ENCODE measurements at regions not wholly inside any gene's neighbourhood (a gene's known extent, or its start where the extent isn't known, plus 50 kb on each side); places are given as distances from the start of the nearest gene placed in this dataset.

- no peak for DNase-seq (ENCODE audit: low spot score)
Observed at GRCh38 chr6:121499666-121500065, 64.2 kb downstream of the GJA1 start.

DNA sequence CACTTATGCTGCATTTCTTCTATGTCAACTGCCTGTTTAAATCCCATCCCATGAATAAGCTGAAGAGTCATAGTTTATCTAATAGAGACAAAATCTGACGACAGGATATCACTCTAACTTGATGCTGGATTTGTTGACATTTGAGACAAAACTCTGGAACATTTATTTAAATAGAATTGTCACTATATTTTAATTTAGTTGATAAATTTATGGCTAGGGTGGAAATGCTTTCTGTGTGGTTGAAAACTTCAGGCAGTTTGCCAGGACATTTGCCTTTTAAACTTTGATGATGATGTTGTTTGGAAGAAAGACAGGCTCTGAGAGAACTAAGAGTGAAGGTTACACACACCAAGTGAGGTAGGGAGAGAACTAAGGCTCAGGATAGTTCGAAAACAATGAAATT lies 68.1 kb downstream of the GJA1 start:
- DNase-seq (ENCODE audit: low spot score) = no peak

DNA sequence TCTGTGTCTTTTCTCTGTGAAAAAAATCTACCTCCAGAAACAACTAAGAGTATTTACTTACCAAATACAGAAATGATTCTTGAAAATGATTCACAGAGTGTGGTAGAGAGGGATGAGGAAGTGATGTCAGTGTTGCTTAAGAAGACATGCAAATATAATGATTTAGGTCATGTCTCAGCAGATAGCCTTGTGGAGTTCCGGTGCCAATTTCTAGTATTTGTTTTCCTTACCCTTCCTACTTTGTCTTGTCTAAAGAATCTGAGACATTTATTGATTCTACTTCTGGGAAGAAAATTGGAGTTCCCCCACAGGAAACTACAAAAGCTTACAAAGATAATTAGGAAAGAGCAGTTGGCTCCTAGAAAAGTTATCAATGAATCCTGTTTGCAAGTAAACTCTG lies 68.8 kb downstream of the GJA1 start:
- no peak for DNase-seq (ENCODE audit: low spot score)

GRCh38 chr6:121505284-121505683 lies 69.8 kb downstream of the GJA1 start:
- no peak for DNase-seq (ENCODE audit: low spot score)

- DNase-seq (ENCODE audit: low spot score) = no peak
Observed at GRCh38 chr6:121506761-121507754, 71.6 kb downstream of the GJA1 start.

DNA sequence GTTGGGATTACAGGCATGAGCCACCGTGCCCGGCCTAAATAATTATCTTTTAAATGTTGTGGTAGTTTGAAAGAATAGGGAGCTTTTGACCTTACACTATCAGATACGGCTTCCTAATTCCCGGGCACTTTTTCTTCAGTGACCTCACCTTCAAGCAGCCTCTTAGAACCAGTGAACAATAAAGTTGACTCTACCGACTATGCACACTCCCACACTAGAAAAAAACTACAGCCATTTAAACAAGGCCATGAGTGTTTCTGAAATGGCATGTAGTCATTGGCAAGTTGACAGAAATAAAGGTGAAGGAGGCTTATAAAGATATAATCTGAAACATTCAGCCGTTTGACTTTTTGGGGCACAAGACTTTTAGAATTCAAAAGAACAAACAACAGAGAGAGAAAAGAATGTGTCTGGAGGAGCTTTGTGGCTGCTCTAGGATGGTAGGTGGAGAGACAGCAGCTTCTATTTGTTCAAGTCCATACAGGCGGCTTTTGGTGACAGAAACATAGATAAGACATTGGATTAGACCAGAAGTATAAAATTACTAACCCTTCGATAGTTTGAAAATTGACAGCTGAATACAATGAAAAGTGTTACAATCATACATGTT lies 75.2 kb downstream of the GJA1 start:
- no peak for DNase-seq (ENCODE audit: low spot score)

GRCh38 chr6:121515630-121516265 lies 80.3 kb downstream of the GJA1 start:
- no peak for DNase-seq (ENCODE audit: low spot score)

GRCh38 chr6:121516331-121516730 lies 80.9 kb downstream of the GJA1 start:
- DNase-seq (ENCODE audit: low spot score) = no peak

- DNase-seq (ENCODE audit: low spot score) = no peak
Observed at GRCh38 chr6:121520337-121521163, 85.1 kb downstream of the GJA1 start.

DNA sequence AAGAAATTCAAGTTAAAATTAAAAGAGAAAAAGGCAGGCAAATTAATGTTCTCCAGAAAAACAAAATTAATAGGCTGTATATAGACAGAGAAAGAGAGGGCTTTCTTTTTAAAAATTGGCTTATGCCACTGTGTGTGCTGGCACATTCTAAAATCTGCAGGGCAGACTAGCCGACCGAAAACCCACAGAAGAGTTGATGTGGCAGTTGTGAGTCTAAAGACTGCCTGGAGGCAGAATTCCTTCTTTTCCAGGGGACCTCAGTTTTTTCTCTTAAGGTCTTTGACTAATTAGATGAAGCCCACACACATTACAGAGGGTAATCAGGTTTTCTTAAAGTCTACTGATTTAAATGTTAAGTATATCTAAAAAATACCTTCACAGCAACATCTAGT lies 85.7 kb downstream of the GJA1 start:
- no peak for DNase-seq (ENCODE audit: low spot score)

DNA sequence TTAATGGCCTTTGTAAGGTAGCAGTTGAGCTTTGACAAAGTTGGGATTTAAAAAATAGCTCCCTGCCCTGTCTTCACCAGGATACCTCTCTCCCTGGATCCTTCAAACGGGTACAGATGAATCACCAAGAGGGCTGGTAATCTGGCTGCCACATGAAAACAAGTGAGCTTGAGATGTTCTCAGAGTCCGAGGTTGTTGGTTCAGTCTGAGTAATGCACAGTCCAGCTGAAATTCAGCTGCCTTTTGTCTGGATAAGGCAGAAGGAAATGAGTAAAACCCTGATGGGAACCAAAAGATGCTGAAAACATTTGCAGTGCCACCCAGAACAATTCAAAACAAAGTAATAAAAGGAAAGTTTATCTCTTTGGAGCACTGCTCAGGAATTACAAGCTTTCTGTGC lies 86.8 kb downstream of the GJA1 start:
- no peak for DNase-seq (ENCODE audit: low spot score)

GRCh38 chr6:121522771-121523386 lies 87.4 kb downstream of the GJA1 start:
- no peak for DNase-seq (ENCODE audit: low spot score)

DNA sequence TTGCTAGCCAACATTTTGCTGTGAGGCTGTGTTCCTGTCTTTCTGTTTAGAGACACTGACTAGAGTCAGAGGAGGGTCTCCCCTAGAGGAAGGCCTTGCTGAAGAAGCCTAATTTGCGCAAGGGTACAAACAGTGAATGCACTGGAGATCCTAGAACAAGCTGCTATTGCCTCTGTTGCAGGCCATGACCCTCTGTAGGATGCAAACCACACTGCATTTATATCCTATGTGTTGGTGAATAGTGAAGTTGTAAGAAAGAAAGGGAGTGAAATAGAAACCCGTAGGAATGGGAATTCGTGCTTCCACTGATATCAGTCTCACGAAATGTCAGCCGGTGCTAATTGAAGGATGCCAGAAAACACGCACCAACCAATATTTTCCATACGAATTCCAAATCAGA lies 88.2 kb downstream of the GJA1 start:
- DNase-seq (ENCODE audit: low spot score) = no peak

- no peak for DNase-seq (ENCODE audit: low spot score)
Observed at GRCh38 chr6:121526282-121526681, 90.8 kb downstream of the GJA1 start.

DNA sequence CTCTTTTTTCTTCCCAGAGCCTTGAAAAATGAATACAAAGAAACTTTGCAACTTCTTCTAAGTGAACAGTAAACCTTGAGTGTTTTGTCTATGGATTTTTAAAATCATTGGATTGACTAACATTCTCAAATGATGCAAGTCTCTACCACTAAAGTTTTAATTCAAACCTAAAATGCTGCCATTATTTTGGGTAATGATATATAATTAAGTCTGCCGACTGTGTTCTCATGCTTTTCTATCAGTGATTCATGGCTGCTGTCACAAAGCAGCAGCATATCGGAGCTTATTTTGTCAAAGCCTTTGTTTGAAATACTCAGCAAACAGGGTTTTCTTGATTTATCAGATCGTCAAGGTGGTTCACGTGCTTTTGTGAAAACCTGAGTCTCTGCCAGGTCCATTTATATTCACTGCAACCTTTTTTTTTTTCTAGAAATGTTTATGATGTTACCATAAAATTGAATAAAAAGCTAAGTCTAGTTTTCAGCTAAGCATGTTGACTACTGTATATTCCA lies 96.3 kb downstream of the GJA1 start:
- DNase-seq (ENCODE audit: low spot score) = no peak

GRCh38 chr6:121533321-121533841 lies 97.9 kb downstream of the GJA1 start:
- DNase-seq (ENCODE audit: low spot score) = no peak

DNA sequence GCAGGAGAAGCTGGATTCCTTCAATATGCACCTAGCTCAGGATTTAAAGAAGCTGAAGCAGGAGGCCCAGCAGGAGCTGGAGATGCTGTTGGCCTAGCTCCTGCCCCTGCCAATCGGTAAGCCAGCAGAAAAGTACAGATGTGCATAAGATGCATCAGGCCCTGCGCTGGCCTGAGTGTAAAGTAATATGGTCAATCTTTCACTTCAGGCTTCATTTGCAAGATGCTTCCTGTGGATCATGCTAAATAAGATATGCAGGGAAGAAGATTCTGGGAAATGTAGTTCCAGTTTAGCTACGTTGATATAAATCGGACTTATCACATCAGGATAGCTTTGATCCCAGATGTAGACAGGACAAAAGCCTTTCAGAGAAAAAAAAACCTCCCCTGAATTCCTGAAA lies 100.3 kb downstream of the GJA1 start:
- no peak for DNase-seq (ENCODE audit: low spot score)

DNA sequence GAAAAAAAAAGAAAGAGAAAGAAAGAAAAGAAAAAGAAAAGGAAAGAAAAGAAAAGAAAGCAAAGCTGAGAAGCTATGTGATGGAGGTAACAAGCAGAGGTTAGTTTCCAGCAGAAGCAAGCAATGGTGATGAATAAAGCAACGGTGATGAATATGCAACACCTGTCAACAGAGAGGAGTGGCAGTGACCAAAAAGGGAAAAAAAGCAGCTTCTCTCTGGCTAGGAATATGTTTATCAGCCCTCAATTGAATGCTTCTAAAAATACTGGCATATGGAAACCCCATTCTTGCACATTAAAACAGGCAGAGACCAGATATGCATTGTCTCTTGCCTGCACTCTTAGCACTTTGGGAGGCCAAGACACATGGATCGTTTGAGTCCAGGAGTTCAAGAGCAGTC lies 100.9 kb downstream of the GJA1 start:
- no peak for DNase-seq (ENCODE audit: low spot score)

- DNase-seq (ENCODE audit: low spot score) = no peak
Observed at GRCh38 chr6:121539439-121539838, 104.0 kb downstream of the GJA1 start.

DNA sequence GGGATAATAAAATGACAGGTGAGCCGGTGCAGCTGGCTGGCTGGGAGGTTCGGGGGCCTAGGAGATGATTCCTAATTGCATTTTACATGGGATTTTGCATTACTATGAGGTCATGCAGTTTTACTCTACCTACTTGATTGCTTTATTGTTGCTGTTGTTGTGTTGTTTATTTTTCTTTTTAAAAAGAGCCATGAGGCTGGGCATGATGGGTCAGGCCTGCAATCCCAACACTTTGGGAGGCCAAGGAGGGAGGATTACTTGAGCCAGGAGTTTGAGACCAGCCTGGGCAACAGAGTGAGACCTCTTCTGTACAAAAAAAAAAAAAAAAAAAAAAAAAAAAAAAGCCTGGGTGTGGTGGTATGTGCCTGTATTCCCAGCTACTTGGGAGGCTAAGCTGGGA lies 104.8 kb downstream of the GJA1 start:
- DNase-seq (ENCODE audit: low spot score) = no peak

- no peak for DNase-seq (ENCODE audit: low spot score)
Observed at GRCh38 chr6:121544691-121545090, 109.2 kb downstream of the GJA1 start.
